OCI-LY1 (cell line): ENCODE measurements at regions not wholly inside any gene's neighbourhood (a gene's known extent, or its start where the extent isn't known, plus 50 kb on each side); places are given as distances from the start of the nearest gene placed in this dataset.

Experiments used
- H2AFZ ChIP-seq: fragments of 200-600 bp; sonication (generic), shearing (Covaris generic); 2 replicates; pipeline ENCODE4 v1.6.0; 2014; ENCODE audit warnings: antibody characterized with exemption, mild to moderate bottlenecking, low read length
- H3F3A ChIP-seq: fragments of 200-600 bp; sonication (generic), shearing (Covaris generic); 2 replicates; pipeline ENCODE4 v1.6.0; 2014; ENCODE audit warnings: mild to moderate bottlenecking, antibody characterized with exemption, low read length, moderate library complexity; ENCODE audit not compliant: insufficient read depth
- H3K27ac ChIP-seq: fragments of 200-600 bp; sonication (generic); 2 replicates; pipeline ENCODE4 v1.5.1; 2014; ENCODE audit warnings: low read length, mixed run types, mild to moderate bottlenecking, low read depth; ENCODE audit not compliant: poor library complexity, severe bottlenecking
- H3K27me3 ChIP-seq: fragments of 200-600 bp; sonication (generic); 2 replicates; pipeline ENCODE4 v1.6.0; 2014; ENCODE audit warnings: antibody characterized with exemption, mild to moderate bottlenecking, low read length, moderate library complexity; ENCODE audit not compliant: insufficient read depth
- H3K36me3 ChIP-seq: fragments of 200-600 bp; sonication (generic); 2 replicates; pipeline ENCODE4 v1.6.1; 2014; ENCODE audit warnings: mild to moderate bottlenecking, antibody characterized with exemption, low read length, moderate library complexity, mixed read lengths; ENCODE audit not compliant: insufficient read depth
- H3K4me1 ChIP-seq: fragments of 200-600 bp; sonication (generic); 2 replicates; pipeline ENCODE4 v1.5.1; 2014; ENCODE audit warnings: mild to moderate bottlenecking, low read length, moderate library complexity; ENCODE audit not compliant: insufficient read depth, severe bottlenecking
- H3K4me2 ChIP-seq: fragments of 200-600 bp; sonication (generic), shearing (Covaris generic); 2 replicates; pipeline ENCODE4 v1.6.1; 2014; ENCODE audit warnings: low read length
- H3K4me3 ChIP-seq: fragments of 200-600 bp; sonication (generic); 2 replicates; pipeline ENCODE4 v1.5.1; 2014; ENCODE audit warnings: low read length, low read depth, mild to moderate bottlenecking, mixed read lengths; ENCODE audit not compliant: poor library complexity, severe bottlenecking
- H3K79me2 ChIP-seq: fragments of 200-600 bp; shearing (Covaris generic); 2 replicates; pipeline ENCODE4 v1.6.1; 2016; ENCODE audit warnings: mixed run types, low read length, mixed read lengths; ENCODE audit not compliant: insufficient read depth
- H3K9ac ChIP-seq: fragments of 200-600 bp; sonication (generic), shearing (Covaris generic); 2 replicates; pipeline ENCODE4 v1.6.1; 2014; ENCODE audit warnings: mild to moderate bottlenecking, low read length, mixed read lengths
- H3K9me2 ChIP-seq: fragments of 200-600 bp; sonication (generic), shearing (Covaris generic); 2 replicates; pipeline ENCODE4 v1.6.1; 2014; ENCODE audit warnings: low read depth, mild to moderate bottlenecking, low read length, mixed read lengths
- H3K9me3 ChIP-seq: fragments of 200-600 bp; shearing (Covaris generic); 2 replicates; pipeline ENCODE4 v1.6.1; 2014; ENCODE audit warnings: low read length, mixed read lengths
- H4K20me1 ChIP-seq: fragments of 200-600 bp; sonication (generic), shearing (Covaris generic); 2 replicates; pipeline ENCODE4 v1.6.0; 2016; ENCODE audit warnings: mild to moderate bottlenecking, low read length; ENCODE audit not compliant: insufficient read depth
- EZH2 ChIP-seq: fragments of 200-600 bp; sonication (generic), shearing (Covaris generic); IDR thresholded peaks from 2 replicates; pipeline ENCODE4 v1.8.0; 2017; ENCODE audit warnings: borderline replicate concordance, mixed run types, mild to moderate bottlenecking, antibody characterized with exemption, low read length, moderate library complexity, mixed read lengths
- TF ChIP-seq, protein P1 (sequence below): fragments of 200-600 bp; sonication (generic), shearing (Covaris generic); IDR thresholded peaks from 2 replicates; pipeline ENCODE4 v1.5.1; 2017; ENCODE audit warnings: mild to moderate bottlenecking, antibody characterized with exemption, low read length, moderate library complexity, mixed read lengths

GRCh38 chr3:143182866-143183664 is 63.5 kb downstream of the CHST2 start:
- Histone ChIP-seq H3K9me2 (no peaks in the 10 kb centered on the region), H3F3A (no peaks in the 10 kb centered on the region), H3K4me2 (no peak overlapping the region), H3K27ac (no peak overlapping the region), H3K4me3 (no peak overlapping the region), H3K9me3 (no peaks in the 10 kb centered on the region), H2AFZ (no peak overlapping the region), H3K79me2 (no peaks in the 10 kb centered on the region), H4K20me1 (no peaks in the 10 kb centered on the region), H3K27me3 (no peaks in the 10 kb centered on the region), H3K9ac (no peak overlapping the region), H3K36me3 (no peaks in the 10 kb centered on the region), H3K4me1 (no peaks in the 10 kb centered on the region)
- no peak for TF ChIP-seq EZH2
- TF ChIP-seq, protein P1, sequence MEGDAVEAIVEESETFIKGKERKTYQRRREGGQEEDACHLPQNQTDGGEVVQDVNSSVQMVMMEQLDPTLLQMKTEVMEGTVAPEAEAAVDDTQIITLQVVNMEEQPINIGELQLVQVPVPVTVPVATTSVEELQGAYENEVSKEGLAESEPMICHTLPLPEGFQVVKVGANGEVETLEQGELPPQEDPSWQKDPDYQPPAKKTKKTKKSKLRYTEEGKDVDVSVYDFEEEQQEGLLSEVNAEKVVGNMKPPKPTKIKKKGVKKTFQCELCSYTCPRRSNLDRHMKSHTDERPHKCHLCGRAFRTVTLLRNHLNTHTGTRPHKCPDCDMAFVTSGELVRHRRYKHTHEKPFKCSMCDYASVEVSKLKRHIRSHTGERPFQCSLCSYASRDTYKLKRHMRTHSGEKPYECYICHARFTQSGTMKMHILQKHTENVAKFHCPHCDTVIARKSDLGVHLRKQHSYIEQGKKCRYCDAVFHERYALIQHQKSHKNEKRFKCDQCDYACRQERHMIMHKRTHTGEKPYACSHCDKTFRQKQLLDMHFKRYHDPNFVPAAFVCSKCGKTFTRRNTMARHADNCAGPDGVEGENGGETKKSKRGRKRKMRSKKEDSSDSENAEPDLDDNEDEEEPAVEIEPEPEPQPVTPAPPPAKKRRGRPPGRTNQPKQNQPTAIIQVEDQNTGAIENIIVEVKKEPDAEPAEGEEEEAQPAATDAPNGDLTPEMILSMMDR, result no peak

GRCh38 chr3:143183665-143183964 is 64.0 kb downstream of the CHST2 start:
- no peaks in the 10 kb centered on the region for H3F3A ChIP-seq
- no peaks in the 10 kb centered on the region for H3K27me3 ChIP-seq
- no peak overlapping the region for H3K9ac ChIP-seq
- no peaks in the 10 kb centered on the region for H3K4me1 ChIP-seq
- H3K9me2 ChIP-seq, result no peaks in the 10 kb centered on the region
- no peak overlapping the region for H3K4me2 ChIP-seq
- H4K20me1 ChIP-seq, result no peaks in the 10 kb centered on the region
- no peak overlapping the region for H2AFZ ChIP-seq
- no peaks in the 10 kb centered on the region for H3K9me3 ChIP-seq
- H3K4me3 ChIP-seq, result no peak overlapping the region
- no peaks in the 10 kb centered on the region for H3K79me2 ChIP-seq
- H3K27ac ChIP-seq, result no peak overlapping the region
- H3K36me3 ChIP-seq, result no peaks in the 10 kb centered on the region
- TF ChIP-seq EZH2, result no peak
- TF ChIP-seq, protein P1, result no peak

DNA sequence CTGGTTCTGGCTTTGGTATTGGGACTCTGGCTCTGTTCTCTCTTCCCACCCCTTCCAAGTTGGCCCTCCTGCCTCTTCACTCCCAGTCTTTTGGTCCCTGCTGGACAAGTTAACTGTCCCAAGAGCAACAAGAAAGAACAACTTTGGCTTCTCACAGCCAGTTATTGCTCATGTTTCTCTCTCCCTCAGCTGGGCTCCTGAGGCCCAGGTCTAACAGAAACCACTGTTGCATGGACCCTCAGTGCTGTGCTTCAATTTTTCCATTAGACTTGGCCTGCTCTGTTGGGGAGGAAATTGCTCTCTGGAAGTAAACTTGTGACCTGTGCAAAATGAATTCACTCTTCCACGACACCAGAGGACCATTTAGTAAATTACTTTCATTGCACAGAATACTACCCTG is 64.5 kb downstream of the CHST2 start:
- Histone ChIP-seq H4K20me1 (no peaks in the 10 kb centered on the region), H3K9me3 (no peaks in the 10 kb centered on the region), H3F3A (no peaks in the 10 kb centered on the region), H3K4me1 (no peaks in the 10 kb centered on the region), H3K9ac (no peak overlapping the region), H3K27me3 (no peaks in the 10 kb centered on the region), H2AFZ (no peak overlapping the region), H3K4me3 (no peak overlapping the region), H3K9me2 (no peaks in the 10 kb centered on the region), H3K36me3 (no peaks in the 10 kb centered on the region), H3K27ac (no peak overlapping the region), H3K4me2 (no peak overlapping the region), H3K79me2 (no peaks in the 10 kb centered on the region)
- TF ChIP-seq, protein P1, result no peak
- no peak for TF ChIP-seq EZH2
